ENCODE measurements at regions not wholly inside any gene's neighbourhood (a gene's known extent, or its start where the extent isn't known, plus 50 kb on each side); places are given as distances from the start of the nearest gene placed in this dataset.

DNA sequence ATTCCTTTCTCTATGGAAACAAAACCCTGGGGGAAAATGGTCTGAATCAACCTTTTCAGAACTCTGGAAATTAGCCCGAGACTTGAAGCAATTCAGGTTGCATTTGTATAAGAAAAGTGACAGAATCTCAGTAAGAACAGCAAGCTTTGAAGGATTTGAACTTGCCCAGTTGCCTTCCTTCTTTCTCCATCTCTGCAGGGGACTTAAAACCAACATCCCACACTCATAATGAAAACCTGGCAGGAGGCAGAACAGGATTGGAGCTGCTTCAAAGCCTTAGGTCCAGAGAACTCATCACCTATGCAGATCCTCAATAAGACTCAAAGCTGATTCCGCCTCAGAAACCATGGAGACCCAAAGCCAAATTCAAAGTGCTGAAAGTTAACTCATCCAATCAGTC lies 790.5 kb upstream of the ID2 start:
- Histone ChIP-seq H3K27ac (ENCODE audit: low read depth, low read length) (no peak overlapping the region), H3K4ac (ENCODE audit: low read depth, low read length) (no peak overlapping the region), H2AFZ (ENCODE audit: insufficient read depth, low read length, poor library complexity) (no peak overlapping the region), H3K36me3 (ENCODE audit: control insufficient read depth in 1 of 2, insufficient read depth in 2 of 2, low read length in 2 of 2) (no peaks in the 10 kb centered on the region), H3K79me1 (ENCODE audit: low read length) (no peaks in the 10 kb centered on the region), H3K14ac (ENCODE audit: low read length) (no peak overlapping the region), H3K4me2 (ENCODE audit: low read length) (no peak overlapping the region), H3K23ac (ENCODE audit: low read length) (no peak overlapping the region), H2BK120ac (ENCODE audit: insufficient read depth, low read length, poor library complexity) (no peak overlapping the region), H4K91ac (ENCODE audit: low read depth, low read length) (no peak overlapping the region), H2BK5ac (ENCODE audit: low read depth, low read length, poor library complexity) (no peak overlapping the region), H3K79me2 (ENCODE audit: control insufficient read depth, insufficient read depth, low read length, poor library complexity) (no peaks in the 10 kb centered on the region), H3K27me3 (ENCODE audit: insufficient read depth, low read length) (no peaks in the 10 kb centered on the region), H3K9me3 (ENCODE audit: insufficient read depth, low read depth, low read length) (no peaks in the 10 kb centered on the region), H3K4me1 (ENCODE audit: control insufficient read depth in 1 of 2, insufficient read depth in 2 of 2, low read length in 2 of 2) (no peaks in the 10 kb centered on the region), H4K8ac (ENCODE audit: low read depth, low read length) (no peak overlapping the region), H3K18ac (ENCODE audit: low read length) (no peak overlapping the region), H3K4me3 (ENCODE audit: low read depth, low read length) (no peak overlapping the region), H3K9ac (ENCODE audit: low read length) (no peak overlapping the region), H2AK5ac (ENCODE audit: low read length) (no peak overlapping the region), H4K12ac (ENCODE audit: low read depth, low read length) (no peak overlapping the region), H2BK12ac (ENCODE audit: low read length) (no peak overlapping the region)
- DNase-seq: no peak
- no CpG with 5 or more reads among the region's 2 CpGs for WGBS (ENCODE audit: extremely low coverage, insufficient coverage, insufficient read length)

DNA sequence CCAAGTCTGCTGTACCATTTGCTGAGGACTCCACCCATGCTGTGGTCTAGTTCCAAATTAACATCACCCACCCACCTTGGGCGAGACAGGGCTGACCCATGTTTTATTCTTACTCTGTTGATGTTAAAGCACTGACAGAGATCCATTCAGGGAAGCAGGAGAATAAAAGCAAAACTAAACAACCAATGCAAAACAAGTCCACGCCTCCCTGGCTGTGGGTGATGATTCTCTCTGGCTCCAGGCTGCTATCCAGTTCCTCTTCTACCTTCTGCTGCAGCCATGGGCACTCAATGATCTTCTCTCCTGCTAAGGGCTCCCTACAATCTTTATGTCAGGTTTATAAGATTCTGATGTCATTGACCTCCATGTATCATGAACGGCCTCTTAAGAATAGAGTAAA lies 786.6 kb upstream of the ID2 start:
- no peak overlapping the region for H2AFZ ChIP-seq (ENCODE audit: insufficient read depth, low read length, poor library complexity)
- H3K18ac ChIP-seq (ENCODE audit: low read length): no peak overlapping the region
- no peak for DNase-seq
- no peak overlapping the region for H4K8ac ChIP-seq (ENCODE audit: low read depth, low read length)
- no peaks in the 10 kb centered on the region for H3K9me3 ChIP-seq (ENCODE audit: insufficient read depth, low read depth, low read length)
- no peaks in the 10 kb centered on the region for H3K4me1 ChIP-seq (ENCODE audit: control insufficient read depth in 1 of 2, insufficient read depth in 2 of 2, low read length in 2 of 2)
- no peak overlapping the region for H3K4me2 ChIP-seq (ENCODE audit: low read length)
- H3K14ac ChIP-seq (ENCODE audit: low read length): no peak overlapping the region
- H3K4me3 ChIP-seq (ENCODE audit: low read depth, low read length): no peak overlapping the region
- no peak overlapping the region for H2BK5ac ChIP-seq (ENCODE audit: low read depth, low read length, poor library complexity)
- no peak overlapping the region for H2AK5ac ChIP-seq (ENCODE audit: low read length)
- no peak overlapping the region for H2BK12ac ChIP-seq (ENCODE audit: low read length)
- no peak overlapping the region for H3K23ac ChIP-seq (ENCODE audit: low read length)
- no peak overlapping the region for H3K9ac ChIP-seq (ENCODE audit: low read length)
- no CpG with 5 or more reads among the region's 3 CpGs for WGBS (ENCODE audit: extremely low coverage, insufficient coverage, insufficient read length)
- H3K79me1 ChIP-seq (ENCODE audit: low read length): no peaks in the 10 kb centered on the region
- H3K79me2 ChIP-seq (ENCODE audit: control insufficient read depth, insufficient read depth, low read length, poor library complexity): no peaks in the 10 kb centered on the region
- no peak overlapping the region for H2BK120ac ChIP-seq (ENCODE audit: insufficient read depth, low read length, poor library complexity)
- peak overlapping the region; percentile 10 for H3K27ac ChIP-seq (ENCODE audit: low read depth, low read length)
- H3K27me3 ChIP-seq (ENCODE audit: insufficient read depth, low read length): no peaks in the 10 kb centered on the region
- no peaks in the 10 kb centered on the region for H3K36me3 ChIP-seq (ENCODE audit: control insufficient read depth in 1 of 2, insufficient read depth in 2 of 2, low read length in 2 of 2)
- no peak overlapping the region for H3K4ac ChIP-seq (ENCODE audit: low read depth, low read length)
- H4K91ac ChIP-seq (ENCODE audit: low read depth, low read length): no peak overlapping the region
- no peak overlapping the region for H4K12ac ChIP-seq (ENCODE audit: low read depth, low read length)

DNA sequence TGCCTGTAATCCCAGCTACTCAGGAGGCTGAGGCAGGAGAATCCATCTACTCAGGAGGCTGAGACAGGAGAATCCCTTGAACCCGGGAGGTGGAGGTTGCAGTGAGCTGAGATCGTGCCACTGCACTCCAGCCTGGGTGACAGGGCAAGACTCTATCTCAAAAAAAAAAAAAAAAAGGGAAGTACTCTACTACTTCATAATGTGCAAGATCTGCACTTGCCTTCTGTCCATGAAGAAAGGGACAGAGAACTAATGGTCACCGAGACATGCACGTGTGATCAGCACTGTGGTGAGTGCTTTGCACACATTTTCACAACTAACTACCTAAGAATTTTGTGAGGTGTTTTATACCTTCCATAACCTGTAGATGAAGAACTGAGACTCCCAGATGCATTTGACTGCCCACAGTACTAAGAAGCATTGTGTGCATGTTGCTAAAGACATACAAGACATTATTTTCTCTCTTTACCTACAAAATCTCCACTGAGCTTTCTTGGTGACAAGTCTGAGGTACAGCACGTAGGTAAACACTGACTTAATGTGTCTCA lies 784.8 kb upstream of the ID2 start:
- H3K18ac ChIP-seq (ENCODE audit: low read length): no peak overlapping the region
- H3K27me3 ChIP-seq (ENCODE audit: insufficient read depth, low read length): no peaks in the 10 kb centered on the region
- H3K4me2 ChIP-seq (ENCODE audit: low read length): no peak overlapping the region
- no peaks in the 10 kb centered on the region for H3K4me1 ChIP-seq (ENCODE audit: control insufficient read depth in 1 of 2, insufficient read depth in 2 of 2, low read length in 2 of 2)
- no peak overlapping the region for H3K9ac ChIP-seq (ENCODE audit: low read length)
- H2AK5ac ChIP-seq (ENCODE audit: low read length): no peak overlapping the region
- H2AFZ ChIP-seq (ENCODE audit: insufficient read depth, low read length, poor library complexity): no peak overlapping the region
- no peak overlapping the region for H3K14ac ChIP-seq (ENCODE audit: low read length)
- no peaks in the 10 kb centered on the region for H3K79me2 ChIP-seq (ENCODE audit: control insufficient read depth, insufficient read depth, low read length, poor library complexity)
- no peak overlapping the region for H4K12ac ChIP-seq (ENCODE audit: low read depth, low read length)
- no peaks in the 10 kb centered on the region for H3K36me3 ChIP-seq (ENCODE audit: control insufficient read depth in 1 of 2, insufficient read depth in 2 of 2, low read length in 2 of 2)
- no peak overlapping the region for H3K23ac ChIP-seq (ENCODE audit: low read length)
- H4K91ac ChIP-seq (ENCODE audit: low read depth, low read length): no peak overlapping the region
- H3K79me1 ChIP-seq (ENCODE audit: low read length): no peaks in the 10 kb centered on the region
- H3K27ac ChIP-seq (ENCODE audit: low read depth, low read length): no peak overlapping the region
- no peak overlapping the region for H2BK5ac ChIP-seq (ENCODE audit: low read depth, low read length, poor library complexity)
- no peak overlapping the region for H4K8ac ChIP-seq (ENCODE audit: low read depth, low read length)
- H2BK120ac ChIP-seq (ENCODE audit: insufficient read depth, low read length, poor library complexity): no peak overlapping the region
- no CpG with 5 or more reads among the region's 5 CpGs for WGBS (ENCODE audit: extremely low coverage, insufficient coverage, insufficient read length)
- no peaks in the 10 kb centered on the region for H3K9me3 ChIP-seq (ENCODE audit: insufficient read depth, low read depth, low read length)
- H3K4ac ChIP-seq (ENCODE audit: low read depth, low read length): no peak overlapping the region
- H2BK12ac ChIP-seq (ENCODE audit: low read length): no peak overlapping the region
- H3K4me3 ChIP-seq (ENCODE audit: low read depth, low read length): no peak overlapping the region
- no peak for DNase-seq

DNA sequence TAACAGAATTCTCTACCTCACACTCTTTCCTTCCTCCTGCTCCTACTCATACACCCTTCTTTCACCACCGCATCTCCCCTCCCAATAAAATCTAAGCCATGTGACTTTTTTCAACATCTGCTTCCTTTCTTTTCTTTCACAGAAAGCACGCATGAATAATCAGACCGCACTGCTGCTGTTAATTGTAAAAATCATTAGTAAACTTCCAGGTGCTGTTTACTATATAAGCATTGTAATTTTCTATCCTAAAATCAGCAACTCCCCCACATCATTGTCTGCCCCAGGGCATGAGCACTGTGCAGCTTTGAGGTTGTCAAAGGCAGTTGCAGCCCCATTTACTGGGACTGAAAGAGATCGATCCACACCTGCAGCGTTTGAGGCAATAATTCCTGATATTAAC lies 782.6 kb upstream of the ID2 start:
- no peak overlapping the region for H3K4me3 ChIP-seq (ENCODE audit: low read depth, low read length)
- no CpG with 5 or more reads among the region's 5 CpGs for WGBS (ENCODE audit: extremely low coverage, insufficient coverage, insufficient read length)
- no peak overlapping the region for H4K12ac ChIP-seq (ENCODE audit: low read depth, low read length)
- no peak overlapping the region for H2AFZ ChIP-seq (ENCODE audit: insufficient read depth, low read length, poor library complexity)
- DNase-seq: no peak
- no peak overlapping the region for H2BK12ac ChIP-seq (ENCODE audit: low read length)
- H3K14ac ChIP-seq (ENCODE audit: low read length): no peak overlapping the region
- H3K9ac ChIP-seq (ENCODE audit: low read length): no peak overlapping the region
- no peak overlapping the region for H3K4ac ChIP-seq (ENCODE audit: low read depth, low read length)
- no peaks in the 10 kb centered on the region for H3K79me1 ChIP-seq (ENCODE audit: low read length)
- H3K4me2 ChIP-seq (ENCODE audit: low read length): no peak overlapping the region
- no peak overlapping the region for H4K8ac ChIP-seq (ENCODE audit: low read depth, low read length)
- H3K27ac ChIP-seq (ENCODE audit: low read depth, low read length): no peak overlapping the region
- no peak overlapping the region for H4K91ac ChIP-seq (ENCODE audit: low read depth, low read length)
- no peak overlapping the region for H3K18ac ChIP-seq (ENCODE audit: low read length)
- no peak overlapping the region for H2BK5ac ChIP-seq (ENCODE audit: low read depth, low read length, poor library complexity)
- no peak overlapping the region for H2AK5ac ChIP-seq (ENCODE audit: low read length)
- H3K79me2 ChIP-seq (ENCODE audit: control insufficient read depth, insufficient read depth, low read length, poor library complexity): no peaks in the 10 kb centered on the region
- no peaks in the 10 kb centered on the region for H3K27me3 ChIP-seq (ENCODE audit: insufficient read depth, low read length)
- H3K36me3 ChIP-seq (ENCODE audit: control insufficient read depth in 1 of 2, insufficient read depth in 2 of 2, low read length in 2 of 2): no peaks in the 10 kb centered on the region
- no peaks in the 10 kb centered on the region for H3K9me3 ChIP-seq (ENCODE audit: insufficient read depth, low read depth, low read length)
- H2BK120ac ChIP-seq (ENCODE audit: insufficient read depth, low read length, poor library complexity): no peak overlapping the region
- no peaks in the 10 kb centered on the region for H3K4me1 ChIP-seq (ENCODE audit: control insufficient read depth in 1 of 2, insufficient read depth in 2 of 2, low read length in 2 of 2)
- no peak overlapping the region for H3K23ac ChIP-seq (ENCODE audit: low read length)

Measured in trophoblast cell (in vitro differentiated cells and primary cell).